MM.1S (cell line): ENCODE measurements at regions not wholly inside any gene's neighbourhood (a gene's known extent, or its start where the extent isn't known, plus 50 kb on each side); places are given as distances from the start of the nearest gene placed in this dataset.

Experiments
- CTCF ChIP-seq: fragments of 300-600 bp; sonication (generic); IDR thresholded peaks from 2 replicates; pipeline ENCODE4 v1.5.1; 2016; ENCODE audit warnings: antibody characterized with exemption, low read length, mixed read lengths
- EZH2 ChIP-seq: fragments of 300-600 bp; sonication (generic); optimal IDR thresholded peaks from 2 replicates; pipeline ENCODE3; 2017; ENCODE audit warnings: low read depth, mild to moderate bottlenecking, antibody characterized with exemption, low read length, mixed read lengths
- EZH2phosphoT487 ChIP-seq: fragments of 300-600 bp; sonication (generic); IDR thresholded peaks from 2 replicates; pipeline ENCODE4 v1.6.1; 2018; ENCODE audit warnings: antibody characterized with exemption, low read length

- TF ChIP-seq CTCF (no peak), EZH2 (no peak), EZH2phosphoT487 (no peak)
Observed at GRCh38 chr13:105037110-105037509, 1498.4 kb downstream of the EFNB2 start.
